Esophagus squamous epithelium (tissue), 4 donors: ENCODE measurements at regions not wholly inside any gene's neighbourhood (a gene's known extent, or its start where the extent isn't known, plus 50 kb on each side); places are given as distances from the start of the nearest gene placed in this dataset.

Experiments
- POLR2A ChIP-seq, 4 donors: fragments of 450-650 bp; IDR thresholded peaks; one replicate each; pipeline ENCODE4 v1.6.1; 2017; ENCODE audit warnings: antibody characterized with exemption in 4 of 4, mild to moderate bottlenecking in 4 of 4, moderate library complexity in 3 of 4
- TF ChIP-seq, protein P1 (sequence below), 6 experiments: fragments of 450-650 bp in 4 of 6; fragments of 200-600 bp in 2 of 6; sonication (generic) in 2 of 6; IDR thresholded peaks; one replicate each; pipeline ENCODE4 v1.5.1; 2016 to 2019; ENCODE audit warnings: antibody characterized with exemption in 6 of 6, mild to moderate bottlenecking in 4 of 6, moderate library complexity in 4 of 6

- TF ChIP-seq, protein P1, sequence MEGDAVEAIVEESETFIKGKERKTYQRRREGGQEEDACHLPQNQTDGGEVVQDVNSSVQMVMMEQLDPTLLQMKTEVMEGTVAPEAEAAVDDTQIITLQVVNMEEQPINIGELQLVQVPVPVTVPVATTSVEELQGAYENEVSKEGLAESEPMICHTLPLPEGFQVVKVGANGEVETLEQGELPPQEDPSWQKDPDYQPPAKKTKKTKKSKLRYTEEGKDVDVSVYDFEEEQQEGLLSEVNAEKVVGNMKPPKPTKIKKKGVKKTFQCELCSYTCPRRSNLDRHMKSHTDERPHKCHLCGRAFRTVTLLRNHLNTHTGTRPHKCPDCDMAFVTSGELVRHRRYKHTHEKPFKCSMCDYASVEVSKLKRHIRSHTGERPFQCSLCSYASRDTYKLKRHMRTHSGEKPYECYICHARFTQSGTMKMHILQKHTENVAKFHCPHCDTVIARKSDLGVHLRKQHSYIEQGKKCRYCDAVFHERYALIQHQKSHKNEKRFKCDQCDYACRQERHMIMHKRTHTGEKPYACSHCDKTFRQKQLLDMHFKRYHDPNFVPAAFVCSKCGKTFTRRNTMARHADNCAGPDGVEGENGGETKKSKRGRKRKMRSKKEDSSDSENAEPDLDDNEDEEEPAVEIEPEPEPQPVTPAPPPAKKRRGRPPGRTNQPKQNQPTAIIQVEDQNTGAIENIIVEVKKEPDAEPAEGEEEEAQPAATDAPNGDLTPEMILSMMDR (IDR thresholded peaks at IDR 0.05) = no peak
- no peak for TF ChIP-seq POLR2A (IDR thresholded peaks at IDR 0.05)
These were observed 438.6 kb downstream of the COG6 start for GRCh38 chr13:40094056-40094455.
